ENCODE measurements at regions not wholly inside any gene's neighbourhood (a gene's known extent, or its start where the extent isn't known, plus 50 kb on each side); places are given as distances from the start of the nearest gene placed in this dataset.

GRCh38 chr12:3431686-3432085, 59.3 kb upstream of the PRMT8 start:
- no peak for TF ChIP-seq CTCF (IDR thresholded peaks at IDR 0.05; ENCODE audit: low read depth, low read length)
- no peak for TF ChIP-seq EZH2phosphoT487 (IDR thresholded peaks at IDR 0.05; ENCODE audit: low read depth)
